PFSK-1 (cell line): ENCODE measurements at regions not wholly inside any gene's neighbourhood (a gene's known extent, or its start where the extent isn't known, plus 50 kb on each side); places are given as distances from the start of the nearest gene placed in this dataset.

Source experiments
- FOXP2 ChIP-seq: optimal IDR thresholded peaks from 2 replicates; pipeline ENCODE3; 2011; ENCODE audit warnings: borderline replicate concordance, control low read depth, inconsistent platforms; ENCODE audit not compliant: insufficient read depth; ENCODE audit errors: extremely low read length, extremely low read depth
- POLR2AphosphoS5 ChIP-seq: IDR thresholded peaks from 2 replicates; pipeline ENCODE4 v1.6.1; 2012; ENCODE audit warnings: low read depth, mild to moderate bottlenecking, control low read depth, low read length, moderate library complexity
- SIN3A ChIP-seq: IDR thresholded peaks from 2 replicates; pipeline ENCODE4 v1.6.1; 2012; ENCODE audit warnings: mild to moderate bottlenecking, low read length, moderate library complexity, borderline replicate concordance; ENCODE audit not compliant: insufficient read depth
- TAF1 ChIP-seq: IDR thresholded peaks from 2 replicates; pipeline ENCODE4 v1.6.1; 2012; ENCODE audit warnings: low read length, control low read depth, borderline replicate concordance; ENCODE audit not compliant: insufficient read depth
- TF ChIP-seq, protein P1 (sequence below), 2 experiments: IDR thresholded peaks; 2 replicates each; pipeline versions ENCODE4 v1.6.1 to v1.8.0; 2011 to 2012; ENCODE audit warnings: low read depth in 2 of 2, low read length in 2 of 2, control low read depth in 1 of 2, inconsistent platforms in 1 of 2, mild to moderate bottlenecking in 1 of 2, moderate library complexity in 1 of 2; ENCODE audit not compliant: insufficient read depth in 1 of 2

DNA sequence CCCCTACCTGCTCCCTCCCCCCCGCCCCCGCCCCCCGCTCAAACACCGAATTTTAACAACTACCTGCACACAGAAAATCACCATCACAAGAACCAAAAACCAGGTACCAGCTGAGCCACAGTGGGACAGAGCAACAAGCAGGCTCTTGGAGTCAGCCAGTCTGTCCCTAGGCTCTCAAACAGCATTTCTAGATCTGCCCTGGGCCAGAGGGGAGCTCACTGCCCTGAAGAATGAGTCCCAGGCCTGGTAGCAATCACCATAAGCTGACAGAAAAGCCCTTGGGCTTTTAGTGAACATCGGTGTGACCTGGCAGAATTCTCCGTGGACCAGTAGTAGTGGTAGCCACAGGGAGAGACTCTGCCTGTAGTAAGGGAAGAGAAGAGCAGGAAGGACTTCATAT, 58.3 kb downstream of the C11orf87 start:
- TF ChIP-seq TAF1: no peak
- no peak for TF ChIP-seq FOXP2
- no peak for TF ChIP-seq POLR2AphosphoS5
- no peak for TF ChIP-seq SIN3A
- TF ChIP-seq, protein P1, sequence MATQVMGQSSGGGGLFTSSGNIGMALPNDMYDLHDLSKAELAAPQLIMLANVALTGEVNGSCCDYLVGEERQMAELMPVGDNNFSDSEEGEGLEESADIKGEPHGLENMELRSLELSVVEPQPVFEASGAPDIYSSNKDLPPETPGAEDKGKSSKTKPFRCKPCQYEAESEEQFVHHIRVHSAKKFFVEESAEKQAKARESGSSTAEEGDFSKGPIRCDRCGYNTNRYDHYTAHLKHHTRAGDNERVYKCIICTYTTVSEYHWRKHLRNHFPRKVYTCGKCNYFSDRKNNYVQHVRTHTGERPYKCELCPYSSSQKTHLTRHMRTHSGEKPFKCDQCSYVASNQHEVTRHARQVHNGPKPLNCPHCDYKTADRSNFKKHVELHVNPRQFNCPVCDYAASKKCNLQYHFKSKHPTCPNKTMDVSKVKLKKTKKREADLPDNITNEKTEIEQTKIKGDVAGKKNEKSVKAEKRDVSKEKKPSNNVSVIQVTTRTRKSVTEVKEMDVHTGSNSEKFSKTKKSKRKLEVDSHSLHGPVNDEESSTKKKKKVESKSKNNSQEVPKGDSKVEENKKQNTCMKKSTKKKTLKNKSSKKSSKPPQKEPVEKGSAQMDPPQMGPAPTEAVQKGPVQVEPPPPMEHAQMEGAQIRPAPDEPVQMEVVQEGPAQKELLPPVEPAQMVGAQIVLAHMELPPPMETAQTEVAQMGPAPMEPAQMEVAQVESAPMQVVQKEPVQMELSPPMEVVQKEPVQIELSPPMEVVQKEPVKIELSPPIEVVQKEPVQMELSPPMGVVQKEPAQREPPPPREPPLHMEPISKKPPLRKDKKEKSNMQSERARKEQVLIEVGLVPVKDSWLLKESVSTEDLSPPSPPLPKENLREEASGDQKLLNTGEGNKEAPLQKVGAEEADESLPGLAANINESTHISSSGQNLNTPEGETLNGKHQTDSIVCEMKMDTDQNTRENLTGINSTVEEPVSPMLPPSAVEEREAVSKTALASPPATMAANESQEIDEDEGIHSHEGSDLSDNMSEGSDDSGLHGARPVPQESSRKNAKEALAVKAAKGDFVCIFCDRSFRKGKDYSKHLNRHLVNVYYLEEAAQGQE (IDR thresholded peaks at IDR 0.05; ENCODE audit: insufficient read depth in 1 of 2, low read depth in 2 of 2, low read length in 2 of 2): no peak

DNA sequence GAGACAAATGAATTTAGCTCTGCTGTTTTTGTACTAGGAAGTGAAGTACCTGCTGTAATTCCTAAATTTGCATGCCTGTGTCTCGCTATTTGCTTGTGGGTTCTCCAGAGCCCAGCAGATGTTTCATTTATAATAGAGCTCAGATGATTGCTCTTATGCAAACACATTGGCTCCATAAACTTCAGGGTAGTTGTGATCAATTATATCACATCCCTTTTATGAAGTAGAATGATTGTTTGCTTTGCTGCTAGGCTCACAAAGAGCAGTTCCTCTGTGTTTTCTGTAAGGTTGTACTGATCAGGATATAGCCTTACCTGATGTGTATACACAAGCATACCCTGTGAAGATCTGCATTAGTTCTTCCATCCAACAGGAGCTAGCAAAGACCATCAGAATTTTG, 64.1 kb downstream of the C11orf87 start:
- no peak for TF ChIP-seq POLR2AphosphoS5
- TF ChIP-seq, protein P1 (IDR thresholded peaks at IDR 0.05; ENCODE audit: insufficient read depth in 1 of 2, low read depth in 2 of 2, low read length in 2 of 2): no peak
- no peak for TF ChIP-seq SIN3A
- no peak for TF ChIP-seq TAF1
- no peak for TF ChIP-seq FOXP2

DNA sequence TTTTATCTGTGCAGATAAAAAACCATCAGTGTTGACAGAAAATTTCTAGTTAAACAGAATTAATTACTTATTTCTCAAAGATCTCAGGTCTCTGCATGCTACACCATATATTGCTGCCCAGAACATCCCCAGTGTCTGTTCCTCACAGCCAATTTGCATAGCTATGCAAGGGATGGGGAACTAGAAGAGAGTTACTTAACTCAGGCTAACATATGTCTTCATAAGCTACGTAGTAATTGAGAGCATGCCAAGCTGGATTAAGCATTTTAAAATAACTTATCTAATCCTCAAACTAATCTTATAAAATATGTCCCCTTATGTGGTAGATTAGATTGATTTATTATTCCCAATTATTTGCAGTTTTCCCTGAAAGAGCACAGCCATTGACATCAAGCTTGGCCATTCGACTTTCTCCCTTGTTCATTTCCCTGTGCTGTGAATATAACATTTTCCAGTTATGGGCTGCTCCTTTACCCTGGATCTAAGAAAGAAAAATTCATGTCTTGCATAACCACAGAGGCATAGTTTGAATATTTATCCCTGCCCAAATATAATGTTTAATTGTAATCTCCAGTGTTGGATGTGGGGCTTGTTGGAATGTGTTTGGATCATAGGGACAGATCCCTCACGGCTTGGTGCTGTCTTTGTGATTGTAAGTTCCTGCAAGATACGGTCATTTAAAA, 69.1 kb downstream of the C11orf87 start:
- no peak for TF ChIP-seq TAF1
- no peak for TF ChIP-seq SIN3A
- no peak for TF ChIP-seq FOXP2
- no peak for TF ChIP-seq POLR2AphosphoS5
- TF ChIP-seq, protein P1 (IDR thresholded peaks at IDR 0.05; ENCODE audit: insufficient read depth in 1 of 2, low read depth in 2 of 2, low read length in 2 of 2): no peak

DNA sequence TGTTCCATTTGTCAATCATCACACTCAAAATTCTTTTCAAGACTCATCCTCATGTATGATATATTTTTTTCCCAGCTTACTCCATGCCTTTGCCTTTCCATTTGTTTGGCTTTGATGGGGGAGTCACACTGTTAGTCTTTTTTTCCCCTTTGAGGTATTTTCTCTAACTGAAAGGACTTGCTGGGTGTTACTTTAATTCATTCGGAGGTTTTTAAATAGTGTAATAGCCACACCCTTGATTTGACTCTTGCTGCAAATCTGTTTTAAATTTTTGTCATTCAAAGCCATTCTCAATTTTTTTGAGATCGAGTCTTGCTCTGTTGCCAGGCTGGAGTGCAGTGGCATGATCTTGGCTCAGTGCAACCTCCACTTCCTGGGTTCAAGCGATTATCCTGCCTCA, 84.1 kb downstream of the C11orf87 start:
- TF ChIP-seq FOXP2 (no peak), POLR2AphosphoS5 (no peak), SIN3A (no peak), TAF1 (no peak)
- TF ChIP-seq, protein P1 (IDR thresholded peaks at IDR 0.05; ENCODE audit: insufficient read depth in 1 of 2, low read depth in 2 of 2, low read length in 2 of 2): no peak
